GM18909 (cell line): ENCODE measurements at regions not wholly inside any gene's neighbourhood (a gene's known extent, or its start where the extent isn't known, plus 50 kb on each side); places are given as distances from the start of the nearest gene placed in this dataset.
A peak's percentile ranks its signal among the peaks of the same experiment; 100 is the strongest.
"Not testable (repeated sequence)": the region's sequence is repeated elsewhere in the genome, so short reads cannot be mapped to it uniquely, and the experiment has no call there.

Experiments
- ATAC-seq: cut with Tn5 transposase; IDR thresholded peaks from one replicate; pipeline ENCODE4 v1.9.1; 2021; ENCODE audit warnings: mild to moderate bottlenecking; ENCODE audit not compliant: unreplicated experiment, poor library complexity

DNA sequence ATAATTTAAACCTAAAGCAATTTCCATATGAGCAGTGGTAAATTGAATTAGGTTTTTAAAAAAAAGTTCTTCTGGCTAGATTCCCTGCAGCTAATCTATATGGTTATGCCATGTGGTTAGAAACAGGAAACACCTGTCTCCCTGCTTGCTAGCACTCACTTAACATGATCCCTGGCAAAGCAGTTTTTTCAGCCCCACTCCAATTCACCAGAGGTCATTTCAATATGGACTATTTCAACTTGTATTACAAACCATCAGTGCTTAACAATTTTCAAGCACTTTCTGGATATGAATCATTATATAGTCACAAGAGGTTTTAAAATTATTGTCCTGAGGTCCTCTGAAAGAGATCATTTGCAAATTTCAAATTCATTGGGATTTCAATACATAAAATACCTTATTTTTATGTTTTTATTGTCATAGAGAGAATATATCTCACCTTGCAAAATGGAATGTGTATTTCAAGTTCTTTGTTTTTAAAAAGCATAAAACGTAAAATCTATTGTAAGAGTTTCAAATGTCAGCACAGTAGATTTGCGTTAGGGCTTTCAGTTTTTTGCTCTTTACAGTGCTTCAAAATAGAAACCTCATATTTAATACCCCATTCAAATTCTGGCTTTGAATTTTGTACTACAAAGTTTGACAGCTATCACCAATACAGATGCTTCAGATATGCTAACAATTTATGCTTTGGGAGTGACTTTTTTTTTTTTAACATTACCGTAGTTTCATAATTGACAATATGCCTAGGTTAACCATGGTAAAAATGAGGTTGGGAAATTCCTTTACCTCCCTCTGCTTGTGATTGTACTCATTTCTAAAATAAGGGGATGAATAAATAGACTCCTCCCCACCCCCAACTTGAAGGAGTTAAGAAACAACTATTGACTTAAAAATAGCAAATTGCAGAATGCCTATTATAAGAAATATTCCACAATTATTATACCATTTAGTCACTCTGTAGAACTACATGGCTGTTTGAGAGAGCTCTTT lies 117.5 kb upstream of the HGF start:
- ATAC-seq: peak; percentile 67

DNA sequence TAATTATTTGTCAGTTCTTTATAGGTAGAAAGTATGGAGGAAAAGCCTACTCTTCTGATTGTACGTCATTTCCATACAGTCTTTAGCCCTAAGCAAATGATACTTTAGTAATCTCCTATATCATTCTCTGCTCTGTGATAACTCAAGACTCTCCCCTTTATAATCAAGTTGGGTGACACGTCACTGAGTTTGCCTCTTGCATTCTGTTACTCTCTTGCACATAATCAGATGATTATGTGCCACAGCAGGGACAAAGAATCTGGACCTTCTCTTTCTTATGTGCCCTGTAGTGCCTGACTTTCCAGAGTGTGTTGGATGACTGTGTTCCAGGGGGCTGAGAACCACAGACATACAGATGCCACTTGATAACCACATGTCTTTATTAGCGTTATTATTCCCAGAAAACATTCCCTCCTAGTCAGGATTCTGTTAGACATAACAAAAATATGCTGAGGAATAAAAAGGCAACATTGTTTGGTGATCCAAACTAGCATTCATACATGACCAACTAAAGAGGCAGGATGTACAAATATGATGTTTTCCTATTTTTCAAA lies 116.4 kb upstream of the HGF start:
- no peak for ATAC-seq

DNA sequence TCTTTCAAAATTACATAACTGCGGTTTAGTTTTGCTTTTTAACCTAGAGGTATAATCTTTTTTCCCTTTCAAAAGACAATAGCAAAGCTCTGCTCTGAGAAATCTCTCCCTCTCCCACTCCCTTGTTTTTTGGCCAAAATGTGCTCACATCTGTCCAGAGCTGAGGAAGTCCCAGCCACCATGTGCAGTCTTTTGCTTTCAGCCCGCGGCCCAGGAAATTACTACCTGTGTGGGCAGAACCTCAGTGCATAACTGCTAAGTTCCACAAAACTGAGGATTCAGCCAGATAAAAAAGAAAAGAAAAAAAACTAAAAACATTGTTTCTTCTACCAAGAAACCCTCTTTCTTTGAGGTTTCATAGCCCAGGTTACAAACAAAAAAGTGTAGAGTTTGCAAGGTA lies 115.0 kb upstream of the HGF start:
- ATAC-seq: no peak

DNA sequence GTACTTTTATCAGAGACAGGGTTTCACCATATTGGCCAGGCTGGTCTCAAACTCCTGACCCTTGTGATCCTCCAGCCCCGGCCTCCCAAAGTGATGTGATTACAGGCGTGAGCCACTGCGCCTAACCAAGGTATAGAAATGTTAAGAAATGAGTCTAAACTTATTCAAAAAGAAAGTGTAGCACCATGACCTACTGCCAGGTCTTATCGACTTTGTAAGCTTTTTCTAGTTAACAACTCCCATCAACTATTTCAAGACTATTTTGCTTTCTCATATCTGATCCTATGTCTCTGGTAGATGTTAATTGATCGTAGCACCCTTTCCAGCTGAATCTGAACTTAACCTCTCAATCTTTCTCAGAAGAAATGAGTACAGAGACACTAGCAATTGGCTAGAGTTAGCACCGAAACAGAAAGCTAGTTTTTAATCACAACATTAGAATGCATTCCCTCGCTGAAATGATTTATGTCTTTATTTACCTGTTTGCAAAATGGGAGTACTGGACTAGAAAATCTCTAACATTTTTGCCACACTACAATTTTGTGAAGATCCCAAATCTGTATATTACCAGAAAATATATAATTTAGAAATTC lies 114.0 kb upstream of the HGF start:
- peak; percentile 45 for ATAC-seq

DNA sequence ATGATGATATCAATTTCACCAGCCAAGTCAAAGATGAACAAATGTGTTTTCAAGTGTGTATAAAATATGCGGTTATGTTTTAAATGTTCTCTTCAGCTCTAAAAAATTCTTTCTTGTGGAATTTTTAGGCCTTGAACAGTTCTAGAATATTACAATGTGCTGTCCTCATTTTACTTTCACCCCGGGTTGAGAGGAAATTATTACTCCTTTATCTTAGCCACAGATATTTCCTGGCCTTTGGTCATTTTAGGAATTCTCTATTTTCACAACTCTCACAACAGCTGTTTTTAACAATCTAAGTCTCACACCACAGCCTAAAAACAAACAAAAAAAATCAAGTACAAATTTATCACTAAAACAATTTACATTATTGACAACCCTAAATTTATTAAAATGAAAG lies 112.2 kb upstream of the HGF start:
- ATAC-seq: no peak

DNA sequence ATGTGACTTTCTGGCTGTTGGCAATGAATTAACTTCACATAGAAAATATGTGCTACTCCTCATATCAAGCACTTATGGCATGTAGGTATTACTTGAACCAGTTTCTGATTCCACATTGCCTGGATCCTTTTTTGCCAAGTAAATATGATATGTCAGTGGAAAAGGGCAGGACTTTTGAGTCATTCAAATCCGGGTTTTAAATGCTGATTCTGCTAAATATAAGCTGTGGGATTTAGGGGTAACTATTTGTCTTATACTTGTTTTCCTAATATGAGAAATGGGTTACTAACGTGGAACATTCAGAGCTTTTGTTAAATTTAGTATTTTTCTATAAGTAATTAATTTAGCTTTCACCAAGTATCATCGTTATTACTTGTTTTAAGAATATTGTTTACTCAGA lies 108.0 kb upstream of the HGF start:
- no peak for ATAC-seq

DNA sequence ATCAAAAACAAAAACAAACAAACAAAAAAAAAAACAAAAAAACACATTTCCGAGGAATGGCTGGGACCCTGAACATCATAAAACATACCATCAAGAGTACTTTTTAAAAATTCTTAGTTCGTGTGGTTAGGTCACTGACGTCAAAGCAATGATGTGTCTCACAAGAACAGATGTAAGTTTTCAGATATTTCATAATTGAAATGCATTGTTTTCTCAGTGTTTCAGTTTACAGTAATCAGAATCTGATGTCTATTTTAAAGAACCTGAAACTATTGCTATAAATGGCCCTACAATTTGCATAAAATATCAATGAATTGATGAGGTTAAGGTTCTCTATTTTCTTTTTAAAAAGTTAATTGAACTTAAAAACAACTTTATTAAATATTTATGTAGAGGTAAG lies 103.7 kb upstream of the HGF start:
- ATAC-seq: peak; percentile 63

DNA sequence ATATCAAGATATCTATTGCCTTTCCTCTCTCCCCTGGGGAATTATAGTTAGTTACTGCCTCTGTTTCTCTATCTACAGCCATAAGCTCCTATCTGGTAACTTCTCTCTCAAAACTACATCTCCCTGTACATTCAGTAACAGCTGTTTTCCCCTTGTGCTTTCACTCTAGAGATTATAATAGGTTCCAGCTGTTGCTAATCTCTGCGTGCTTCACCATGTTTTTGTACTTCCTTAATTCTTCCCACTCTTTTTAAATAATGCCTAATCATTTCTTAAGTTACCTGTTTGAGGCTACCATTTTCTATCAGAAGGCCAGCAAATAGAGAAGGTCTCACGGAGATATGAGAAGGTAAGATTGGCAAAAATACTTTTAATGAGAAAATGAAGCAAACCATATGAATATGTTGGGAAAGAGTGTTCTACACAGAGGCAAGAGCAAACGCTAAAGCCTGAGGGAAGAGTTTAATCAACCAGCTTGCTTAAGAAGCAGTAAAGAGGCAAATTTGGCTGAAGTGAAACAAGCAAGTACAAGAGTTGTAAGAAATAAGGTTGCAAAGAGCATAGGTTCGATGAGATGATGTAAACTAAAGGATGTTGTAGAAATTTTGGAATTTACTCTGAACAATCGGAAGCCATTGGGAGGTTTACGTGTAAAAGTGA lies 101.9 kb upstream of the HGF start:
- no peak for ATAC-seq

DNA sequence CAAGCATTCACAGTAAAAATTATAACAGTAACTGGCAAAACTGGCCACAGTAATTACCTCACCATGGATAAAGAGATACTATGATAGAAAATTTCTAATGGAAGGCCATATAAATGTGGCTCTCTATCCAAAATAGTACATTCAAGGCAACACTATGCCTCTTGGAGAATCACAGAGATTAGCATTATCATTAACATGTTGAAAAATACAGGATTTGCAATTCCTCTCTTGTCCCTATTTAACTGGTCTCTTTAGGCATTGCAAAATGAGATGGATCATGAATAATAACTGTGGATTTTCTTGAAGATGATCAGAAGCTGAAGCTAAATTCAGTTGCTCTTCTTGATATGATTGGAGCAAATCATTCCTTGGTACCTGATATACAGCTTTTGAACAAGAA lies 100.8 kb upstream of the HGF start:
- ATAC-seq: no peak

DNA sequence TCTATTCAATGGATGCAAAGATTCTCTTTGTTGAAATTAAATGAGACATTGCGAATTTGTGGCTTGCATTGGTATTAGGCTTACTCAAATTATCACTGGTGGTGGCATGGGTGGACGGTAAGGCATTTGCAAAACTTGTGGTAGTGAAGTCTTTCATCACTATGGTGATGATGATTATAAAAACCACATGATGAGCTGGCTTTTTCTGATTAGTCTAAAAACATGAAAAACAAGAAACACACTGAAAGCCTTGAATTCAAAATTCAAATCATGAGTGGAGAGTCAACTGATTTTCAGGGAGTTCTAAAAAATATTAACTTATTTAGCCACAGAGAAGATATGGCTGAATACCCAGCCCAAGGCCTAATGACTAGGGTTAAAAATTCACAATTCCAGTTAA lies 99.8 kb upstream of the HGF start:
- no peak for ATAC-seq

DNA sequence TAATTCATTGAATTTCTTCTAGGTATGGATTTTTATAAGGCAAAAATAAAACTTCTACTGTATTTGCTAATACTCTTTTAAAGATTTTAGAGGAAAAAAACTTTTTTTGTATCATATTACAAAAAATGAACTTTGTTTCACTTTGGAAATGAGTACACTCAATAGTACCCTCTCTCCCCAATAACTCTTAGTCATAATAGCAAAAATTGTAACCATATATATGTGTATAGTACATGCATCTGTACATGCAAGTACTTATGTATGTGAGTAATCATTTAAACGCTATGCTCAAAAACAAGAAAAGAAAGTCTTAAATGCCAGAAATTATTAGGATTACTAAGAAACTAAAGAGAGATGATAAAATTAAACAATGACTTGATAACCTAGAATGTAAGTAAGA lies 95.9 kb upstream of the HGF start:
- no peak for ATAC-seq

DNA sequence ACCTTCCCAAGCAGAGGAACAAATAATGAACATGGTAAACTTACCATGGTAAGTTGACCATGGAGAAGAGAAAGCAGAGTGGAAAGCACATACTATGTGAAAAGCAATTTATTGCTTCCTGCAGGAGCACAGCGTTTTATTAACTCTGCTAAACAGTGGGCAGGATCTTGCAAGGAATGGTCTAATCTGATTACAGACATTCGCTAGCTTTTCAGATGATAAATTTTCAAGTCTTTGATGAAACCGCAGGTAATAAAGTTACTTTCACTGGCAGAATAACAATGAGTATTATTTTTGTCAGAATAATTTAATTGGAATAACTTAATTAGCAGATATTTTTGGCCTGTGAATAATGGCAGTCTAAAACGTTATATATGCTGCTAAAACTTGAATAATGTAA lies 89.6 kb upstream of the HGF start:
- ATAC-seq: no peak

DNA sequence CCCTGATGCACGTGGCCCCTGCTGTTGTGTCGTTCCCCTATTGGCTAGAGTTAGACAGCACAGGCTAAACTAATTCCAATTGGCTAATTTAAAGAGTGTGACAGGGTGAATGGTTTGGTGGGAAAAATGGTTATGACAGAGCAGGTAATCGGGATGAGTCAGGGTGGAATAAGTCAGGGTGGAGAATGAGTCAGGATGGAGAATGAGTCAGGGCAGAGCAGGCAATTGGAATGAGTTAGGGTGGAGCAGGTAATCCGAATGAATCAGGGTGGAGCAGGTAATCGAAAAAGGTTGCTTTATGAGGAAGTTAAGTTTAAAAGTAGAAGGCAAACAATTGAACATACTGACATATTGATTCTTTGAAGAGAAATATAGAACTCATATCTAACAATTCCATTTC lies 89.0 kb upstream of the HGF start:
- not testable (repeated sequence) for ATAC-seq

DNA sequence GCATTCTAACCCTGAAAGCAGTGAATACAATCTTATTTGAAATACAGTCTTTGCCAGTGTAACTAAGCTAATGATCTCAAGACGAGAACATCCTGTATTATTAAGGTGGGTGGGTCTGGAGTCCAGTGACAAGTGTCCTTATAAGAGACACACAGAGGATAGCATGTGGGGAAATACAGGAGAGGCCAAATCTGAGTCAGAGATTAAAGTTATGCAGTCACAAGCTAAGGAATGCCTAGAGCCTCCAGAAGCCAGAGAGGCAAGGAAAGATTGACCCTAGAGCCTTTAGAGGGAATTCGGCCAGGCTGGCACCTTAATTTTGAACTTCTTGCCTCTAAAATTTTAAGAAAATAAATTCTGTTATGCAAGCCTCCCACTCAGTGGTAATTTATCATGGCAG lies 87.5 kb upstream of the HGF start:
- ATAC-seq: no peak

DNA sequence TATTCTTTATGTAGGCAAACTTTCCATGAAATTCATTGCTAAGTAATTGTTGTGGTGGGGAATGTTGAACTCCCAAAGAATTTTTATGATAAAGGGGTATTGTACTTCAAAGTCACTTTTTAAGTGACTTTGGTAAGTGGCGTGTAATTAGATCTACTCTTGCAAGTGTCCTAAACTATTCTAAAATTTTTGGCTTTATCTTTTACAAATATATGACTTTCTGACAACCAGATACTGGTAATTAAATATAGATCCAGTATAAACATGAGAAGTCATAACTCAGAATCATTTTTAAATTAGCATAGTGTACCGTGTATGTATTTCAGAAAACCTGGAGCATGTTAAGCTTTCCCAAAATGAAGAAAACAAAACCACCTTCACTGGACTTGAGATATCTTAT lies 84.7 kb upstream of the HGF start:
- ATAC-seq: no peak

DNA sequence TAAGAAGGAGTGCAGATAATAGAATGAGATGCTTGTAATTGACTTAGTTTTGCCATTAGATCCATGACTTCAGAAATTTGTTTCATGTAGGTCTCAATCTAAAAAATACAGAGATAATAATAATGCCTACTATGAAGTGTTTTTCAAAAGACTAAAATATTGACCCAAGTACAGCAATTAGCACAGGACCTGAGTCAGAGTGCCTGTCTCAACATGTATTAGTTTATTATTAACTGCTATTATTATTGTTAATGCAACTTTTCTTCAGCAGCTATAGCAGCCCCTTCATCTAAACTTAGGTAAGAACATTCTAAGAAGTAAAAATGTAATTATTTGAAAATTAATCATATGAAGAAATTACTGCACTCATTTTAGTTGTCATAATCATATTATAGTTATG lies 82.9 kb upstream of the HGF start:
- no peak for ATAC-seq

DNA sequence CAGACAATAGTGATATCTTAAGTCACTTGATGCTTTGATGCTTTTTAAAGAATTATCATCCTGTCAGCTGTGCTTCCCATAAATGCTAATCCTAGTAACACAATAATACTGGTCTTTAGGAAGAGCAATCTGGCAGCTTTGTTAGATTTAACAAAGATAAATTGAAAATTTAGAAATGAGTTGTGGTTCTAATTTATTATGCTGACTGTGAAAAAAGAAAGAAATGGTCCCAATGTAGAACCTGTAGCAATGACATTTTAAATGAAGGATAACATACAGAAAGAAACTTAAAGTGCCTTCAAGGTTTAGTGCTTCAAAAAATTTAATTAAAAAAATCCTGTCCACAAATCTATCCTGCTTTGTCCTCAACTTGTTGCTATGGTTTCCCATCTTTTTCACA lies 81.6 kb upstream of the HGF start:
- no peak for ATAC-seq

DNA sequence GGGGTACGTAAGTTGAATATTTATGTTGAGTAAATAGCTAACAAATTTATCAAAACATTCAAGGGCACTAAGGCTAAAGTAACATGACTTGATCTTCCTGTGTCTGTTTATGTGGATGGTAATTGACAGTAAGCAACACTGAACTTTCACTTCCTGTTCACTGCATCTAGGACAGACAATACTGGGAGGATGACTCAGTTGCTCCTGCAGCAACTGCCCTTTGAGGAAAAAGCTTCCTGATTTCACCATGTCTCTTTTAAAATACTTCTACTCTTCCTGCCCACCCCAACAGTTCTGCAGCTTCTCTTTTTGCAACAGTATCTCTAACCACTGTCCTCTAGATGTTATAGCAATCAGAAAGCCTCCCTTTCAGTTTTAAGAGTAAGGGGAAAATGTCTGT lies 76.6 kb upstream of the HGF start:
- peak; percentile 69 for ATAC-seq

DNA sequence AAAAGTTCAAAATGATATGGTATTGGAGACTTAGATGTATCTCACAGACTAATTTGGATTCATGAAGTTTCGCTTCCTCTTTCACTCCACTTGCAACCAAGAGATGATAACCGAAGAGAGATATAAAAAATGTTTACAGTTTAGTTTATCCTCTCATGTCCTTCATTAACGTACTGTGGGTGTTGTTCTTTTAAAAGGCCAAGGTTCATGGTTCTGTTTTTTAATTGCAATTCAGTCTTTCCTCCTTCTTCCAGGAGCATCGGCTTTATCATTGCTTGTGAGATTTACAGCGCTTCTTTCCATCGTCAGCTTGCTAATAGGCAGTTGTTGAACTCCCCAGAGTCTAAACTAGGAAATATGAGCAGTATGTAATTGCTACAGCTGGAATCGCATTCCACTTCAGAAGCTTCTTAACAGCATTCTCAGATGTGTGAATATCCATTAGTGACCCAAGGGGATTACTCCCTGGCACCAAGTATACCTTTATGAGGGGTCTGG lies 75.9 kb upstream of the HGF start:
- ATAC-seq: peak; percentile 91

DNA sequence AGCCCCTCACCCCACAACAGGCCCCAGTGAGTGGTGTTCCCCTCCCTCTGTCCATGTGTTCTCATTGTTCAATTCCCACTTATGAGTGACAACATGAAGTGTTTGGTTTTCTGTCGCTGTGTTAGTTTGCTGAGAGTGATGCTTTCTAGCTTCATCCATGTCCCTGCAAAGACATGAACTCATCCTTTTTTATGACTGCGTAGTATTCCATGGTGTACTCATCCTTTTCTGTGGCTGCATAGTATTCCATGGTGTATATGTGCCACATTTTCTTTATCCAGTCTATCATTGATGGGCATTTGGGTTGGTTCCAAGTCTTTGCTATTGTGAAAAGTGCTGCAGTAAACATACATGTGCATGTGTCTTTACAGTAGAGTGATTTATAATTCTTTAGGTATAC lies 73.8 kb upstream of the HGF start:
- not testable (repeated sequence) for ATAC-seq

DNA sequence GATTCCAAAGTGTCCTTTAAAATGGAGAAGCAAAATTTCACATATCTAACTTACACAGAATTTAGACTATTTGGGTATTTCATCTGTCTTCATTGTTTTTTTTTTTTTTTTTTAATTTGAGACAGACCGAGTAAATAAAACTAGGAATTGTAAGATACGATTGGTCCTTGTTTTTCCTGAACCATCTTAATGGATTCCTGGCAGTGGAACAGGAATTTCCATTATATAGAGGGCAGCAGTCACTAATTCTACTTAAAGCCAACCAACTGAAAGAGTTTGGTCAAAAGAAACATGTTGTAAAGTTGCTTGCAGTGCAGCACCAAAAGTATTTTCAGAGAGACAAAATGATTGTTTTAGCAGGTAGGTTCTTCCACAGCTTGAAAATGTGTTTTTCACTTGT lies 72.5 kb upstream of the HGF start:
- ATAC-seq: no peak
